ENCODE measurements at regions not wholly inside any gene's neighbourhood (a gene's known extent, or its start where the extent isn't known, plus 50 kb on each side); places are given as distances from the start of the nearest gene placed in this dataset.

DNA sequence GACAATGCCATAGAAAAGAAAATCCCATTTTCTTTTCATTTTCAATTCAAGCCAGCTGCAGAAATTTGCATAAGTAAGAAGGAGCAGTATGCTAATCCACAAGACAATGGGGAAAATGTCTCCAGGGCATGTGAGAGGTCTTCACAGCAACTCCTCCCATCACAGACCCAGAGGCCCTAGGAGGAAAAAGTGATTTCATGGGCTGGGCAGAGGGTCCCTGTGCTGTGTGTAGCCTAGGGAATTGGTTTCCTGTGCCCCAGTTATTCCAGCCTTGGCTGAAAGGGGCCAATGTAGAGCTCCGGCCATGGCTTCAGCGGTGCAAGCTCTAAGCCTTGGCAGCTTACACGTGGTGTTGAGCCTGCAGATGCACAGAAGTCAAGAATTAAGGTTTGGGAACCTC is 211.4 kb downstream of the CCDC59 start:
- no peaks in the 10 kb centered on the region for H3K9me3 ChIP-seq (ENCODE audit: control insufficient read depth, low read length)
- peak; percentile 51 for DNase-seq
- H3K4me3 ChIP-seq (ENCODE audit: low read length), result no peak overlapping the region
- no peaks in the 10 kb centered on the region for H3K27me3 ChIP-seq (ENCODE audit: control insufficient read depth, insufficient read depth, low read length, poor library complexity, severe bottlenecking)
- no peaks in the 10 kb centered on the region for H3K36me3 Mint-ChIP-seq (ENCODE audit: low read depth)
- H3K36me3 ChIP-seq (ENCODE audit: control insufficient read depth, insufficient read depth, low read length), result no peaks in the 10 kb centered on the region
- H3K4me1 Mint-ChIP-seq, result peaks cover 2% of the 10 kb centered on the region
- H3K4me1 ChIP-seq (ENCODE audit: control insufficient read depth, insufficient read depth, low read length), result no peaks in the 10 kb centered on the region
- no peaks in the 10 kb centered on the region for H3K9me3 Mint-ChIP-seq
- no peaks in the 10 kb centered on the region for H3K27me3 Mint-ChIP-seq (ENCODE audit: insufficient read depth)
- TF ChIP-seq, protein P1, sequence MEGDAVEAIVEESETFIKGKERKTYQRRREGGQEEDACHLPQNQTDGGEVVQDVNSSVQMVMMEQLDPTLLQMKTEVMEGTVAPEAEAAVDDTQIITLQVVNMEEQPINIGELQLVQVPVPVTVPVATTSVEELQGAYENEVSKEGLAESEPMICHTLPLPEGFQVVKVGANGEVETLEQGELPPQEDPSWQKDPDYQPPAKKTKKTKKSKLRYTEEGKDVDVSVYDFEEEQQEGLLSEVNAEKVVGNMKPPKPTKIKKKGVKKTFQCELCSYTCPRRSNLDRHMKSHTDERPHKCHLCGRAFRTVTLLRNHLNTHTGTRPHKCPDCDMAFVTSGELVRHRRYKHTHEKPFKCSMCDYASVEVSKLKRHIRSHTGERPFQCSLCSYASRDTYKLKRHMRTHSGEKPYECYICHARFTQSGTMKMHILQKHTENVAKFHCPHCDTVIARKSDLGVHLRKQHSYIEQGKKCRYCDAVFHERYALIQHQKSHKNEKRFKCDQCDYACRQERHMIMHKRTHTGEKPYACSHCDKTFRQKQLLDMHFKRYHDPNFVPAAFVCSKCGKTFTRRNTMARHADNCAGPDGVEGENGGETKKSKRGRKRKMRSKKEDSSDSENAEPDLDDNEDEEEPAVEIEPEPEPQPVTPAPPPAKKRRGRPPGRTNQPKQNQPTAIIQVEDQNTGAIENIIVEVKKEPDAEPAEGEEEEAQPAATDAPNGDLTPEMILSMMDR (conservative IDR thresholded peaks at IDR 0.05), result no peak
- no peak overlapping the region for H3K27ac Mint-ChIP-seq
- no peak overlapping the region for H3K9ac ChIP-seq (ENCODE audit: extremely low read depth, low read length, poor library complexity, severe bottlenecking)
- no peak overlapping the region for H3K4me3 Mint-ChIP-seq
- WGBS, 2 experiments (ENCODE audit: insufficient coverage in 1 of 2, insufficient read length in 1 of 2), result 83 to 94% methylated on average over 3 of the region's 3 CpGs
- H3K27ac ChIP-seq (ENCODE audit: low read depth, low read length), result no peak overlapping the region

DNA sequence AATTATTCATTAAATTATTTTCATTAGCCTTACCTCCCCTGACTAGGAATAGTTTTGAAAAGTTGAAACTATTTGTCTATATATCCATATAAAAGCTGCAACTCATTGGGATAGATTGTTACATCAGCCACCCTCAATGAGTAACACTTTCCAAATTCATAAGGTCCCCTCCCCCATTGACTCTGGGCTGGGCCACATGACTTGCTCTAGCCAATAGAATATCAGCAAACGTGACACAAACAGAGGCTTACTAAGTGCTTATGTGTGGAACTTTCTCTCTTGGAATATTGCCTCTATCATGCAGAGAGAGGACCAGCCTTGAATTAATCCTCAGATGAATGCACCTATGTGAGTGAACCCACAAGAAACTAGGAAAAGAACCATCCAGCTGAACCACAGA is 213.7 kb downstream of the CCDC59 start:
- Mint-ChIP-seq H3K36me3 (ENCODE audit: low read depth) (no peaks in the 10 kb centered on the region), H3K4me3 (no peak overlapping the region), H3K27me3 (ENCODE audit: insufficient read depth) (no peaks in the 10 kb centered on the region), H3K4me1 (peaks cover 2% of the 10 kb centered on the region), H3K27ac (no peak overlapping the region), H3K9me3 (no peaks in the 10 kb centered on the region)
- H3K9ac ChIP-seq (ENCODE audit: extremely low read depth, low read length, poor library complexity, severe bottlenecking), result no peak overlapping the region
- H3K4me3 ChIP-seq (ENCODE audit: low read length), result no peak overlapping the region
- no peaks in the 10 kb centered on the region for H3K36me3 ChIP-seq (ENCODE audit: control insufficient read depth, insufficient read depth, low read length)
- WGBS, 2 experiments (ENCODE audit: insufficient coverage in 1 of 2, insufficient read length in 1 of 2), result 100% methylated on average over 1 of the region's 1 CpG
- TF ChIP-seq, protein P1 (conservative IDR thresholded peaks at IDR 0.05), result no peak
- no peak for DNase-seq
- H3K9me3 ChIP-seq (ENCODE audit: control insufficient read depth, low read length), result no peaks in the 10 kb centered on the region
- no peak overlapping the region for H3K27ac ChIP-seq (ENCODE audit: low read depth, low read length)
- H3K4me1 ChIP-seq (ENCODE audit: control insufficient read depth, insufficient read depth, low read length), result no peaks in the 10 kb centered on the region
- H3K27me3 ChIP-seq (ENCODE audit: control insufficient read depth, insufficient read depth, low read length, poor library complexity, severe bottlenecking), result no peaks in the 10 kb centered on the region

DNA sequence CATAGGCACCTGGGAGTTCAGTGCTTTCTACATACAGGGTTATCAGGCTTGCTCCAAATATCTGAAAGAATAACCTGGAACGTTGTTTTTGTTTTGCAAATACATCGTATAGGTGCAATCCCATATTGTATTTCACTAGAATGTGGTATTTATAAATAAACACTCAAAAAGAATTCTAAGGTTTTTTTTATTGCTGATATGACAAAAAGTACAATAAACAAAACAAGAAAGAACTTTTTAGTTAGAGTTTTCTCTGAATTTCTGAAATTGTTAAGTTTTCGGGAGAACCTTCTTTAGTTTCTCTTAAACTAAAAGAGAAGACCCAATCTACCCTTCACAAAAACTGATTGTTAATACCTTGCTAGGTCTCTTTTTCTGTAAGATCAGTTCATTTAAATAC is 225.8 kb downstream of the CCDC59 start:
- Histone ChIP-seq H3K4me3 (ENCODE audit: low read length) (no peak overlapping the region), H3K27ac (ENCODE audit: low read depth, low read length) (no peak overlapping the region), H3K9ac (ENCODE audit: extremely low read depth, low read length, poor library complexity, severe bottlenecking) (no peak overlapping the region), H3K36me3 (ENCODE audit: control insufficient read depth, insufficient read depth, low read length) (no peaks in the 10 kb centered on the region), H3K27me3 (ENCODE audit: control insufficient read depth, insufficient read depth, low read length, poor library complexity, severe bottlenecking) (no peaks in the 10 kb centered on the region), H3K9me3 (ENCODE audit: control insufficient read depth, low read length) (no peaks in the 10 kb centered on the region), H3K4me1 (ENCODE audit: control insufficient read depth, insufficient read depth, low read length) (no peaks in the 10 kb centered on the region)
- no peaks in the 10 kb centered on the region for H3K27me3 Mint-ChIP-seq (ENCODE audit: insufficient read depth)
- no peaks in the 10 kb centered on the region for H3K4me1 Mint-ChIP-seq
- peaks cover 1% of the 10 kb centered on the region for H3K9me3 Mint-ChIP-seq
- no peaks in the 10 kb centered on the region for H3K36me3 Mint-ChIP-seq (ENCODE audit: low read depth)
- 97 to 100% methylated on average over 1 to 3 of the region's 3 CpGs for WGBS, 2 experiments (ENCODE audit: insufficient coverage in 1 of 2, insufficient read length in 1 of 2)
- TF ChIP-seq, protein P1 (conservative IDR thresholded peaks at IDR 0.05), result no peak
- no peak overlapping the region for H3K27ac Mint-ChIP-seq
- H3K4me3 Mint-ChIP-seq, result no peak overlapping the region
- DNase-seq, result no peak
